ENCODE measurements at regions not wholly inside any gene's neighbourhood (a gene's known extent, or its start where the extent isn't known, plus 50 kb on each side); places are given as distances from the start of the nearest gene placed in this dataset.
"Not testable (repeated sequence)": the region's sequence is repeated elsewhere in the genome, so short reads cannot be mapped to it uniquely, and the experiment has no call there.

DNA sequence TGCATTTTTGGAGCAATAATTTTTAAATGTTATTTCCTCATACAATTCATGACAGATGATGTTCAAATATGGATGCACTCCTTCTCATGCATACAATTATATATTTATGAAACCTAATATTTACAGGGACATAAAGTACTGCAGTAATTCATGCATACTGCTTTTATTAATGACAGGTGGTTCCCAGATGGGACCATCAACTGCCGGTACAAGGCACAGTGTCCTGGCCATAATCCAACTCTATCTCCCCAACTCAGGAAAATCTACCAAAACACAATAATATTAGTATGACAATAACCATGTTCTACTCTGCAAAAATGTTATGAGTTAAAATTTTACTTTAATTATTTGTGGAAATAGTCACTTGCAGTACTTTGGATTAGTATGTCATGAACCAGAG is 77.8 kb downstream of the VIP start:
- H3K4me1 ChIP-seq, result no peaks in the 10 kb centered on the region
- TF ChIP-seq POLR2A (IDR thresholded peaks at IDR 0.05) (no peak), EP300 (IDR thresholded peaks at IDR 0.05) (no peak)
- TF ChIP-seq, protein P1, sequence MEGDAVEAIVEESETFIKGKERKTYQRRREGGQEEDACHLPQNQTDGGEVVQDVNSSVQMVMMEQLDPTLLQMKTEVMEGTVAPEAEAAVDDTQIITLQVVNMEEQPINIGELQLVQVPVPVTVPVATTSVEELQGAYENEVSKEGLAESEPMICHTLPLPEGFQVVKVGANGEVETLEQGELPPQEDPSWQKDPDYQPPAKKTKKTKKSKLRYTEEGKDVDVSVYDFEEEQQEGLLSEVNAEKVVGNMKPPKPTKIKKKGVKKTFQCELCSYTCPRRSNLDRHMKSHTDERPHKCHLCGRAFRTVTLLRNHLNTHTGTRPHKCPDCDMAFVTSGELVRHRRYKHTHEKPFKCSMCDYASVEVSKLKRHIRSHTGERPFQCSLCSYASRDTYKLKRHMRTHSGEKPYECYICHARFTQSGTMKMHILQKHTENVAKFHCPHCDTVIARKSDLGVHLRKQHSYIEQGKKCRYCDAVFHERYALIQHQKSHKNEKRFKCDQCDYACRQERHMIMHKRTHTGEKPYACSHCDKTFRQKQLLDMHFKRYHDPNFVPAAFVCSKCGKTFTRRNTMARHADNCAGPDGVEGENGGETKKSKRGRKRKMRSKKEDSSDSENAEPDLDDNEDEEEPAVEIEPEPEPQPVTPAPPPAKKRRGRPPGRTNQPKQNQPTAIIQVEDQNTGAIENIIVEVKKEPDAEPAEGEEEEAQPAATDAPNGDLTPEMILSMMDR (IDR thresholded peaks at IDR 0.05), result no peak
- no peak overlapping the region for H3K4me3 ChIP-seq
- H3K9me3 ChIP-seq, result no peaks in the 10 kb centered on the region
- H3K27me3 ChIP-seq, result no peaks in the 10 kb centered on the region
- 50 to 55% methylated on average over 1 of the region's 1 CpG for WGBS, 2 donors
- H3K27ac ChIP-seq, result no peak overlapping the region
- H3K36me3 ChIP-seq, result no peaks in the 10 kb centered on the region
- no peak for DNase-seq (ENCODE audit: low spot score in 2 of 2)

DNA sequence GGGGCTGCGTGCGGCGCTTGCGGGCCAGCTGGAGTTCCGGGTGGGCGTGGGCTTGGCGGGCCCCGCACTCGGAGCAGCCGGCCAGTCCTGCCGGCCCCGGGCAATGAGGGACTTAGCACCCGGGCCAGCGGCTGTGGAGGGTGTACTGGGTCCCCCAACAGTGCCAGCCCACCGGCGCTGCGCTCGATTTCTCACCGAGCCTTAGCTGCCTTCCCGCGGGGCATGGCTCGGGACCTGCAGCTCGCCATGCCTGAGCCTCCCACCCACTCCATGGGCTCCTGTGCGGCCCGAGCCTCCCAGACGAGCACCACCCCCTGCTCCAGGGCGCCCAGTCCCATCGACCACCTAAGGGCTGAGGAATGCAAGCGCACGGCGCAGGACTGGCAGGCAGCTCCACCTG is 83.8 kb downstream of the VIP start:
- not testable (repeated sequence) for H3K9me3 ChIP-seq; H3K36me3 ChIP-seq; DNase-seq (ENCODE audit: low spot score in 2 of 2); H3K4me1 ChIP-seq; H3K27ac ChIP-seq; H3K4me3 ChIP-seq; H3K27me3 ChIP-seq
- WGBS, 2 donors, result 80 to 97% methylated on average over 1 to 21 of the region's 31 CpGs

DNA sequence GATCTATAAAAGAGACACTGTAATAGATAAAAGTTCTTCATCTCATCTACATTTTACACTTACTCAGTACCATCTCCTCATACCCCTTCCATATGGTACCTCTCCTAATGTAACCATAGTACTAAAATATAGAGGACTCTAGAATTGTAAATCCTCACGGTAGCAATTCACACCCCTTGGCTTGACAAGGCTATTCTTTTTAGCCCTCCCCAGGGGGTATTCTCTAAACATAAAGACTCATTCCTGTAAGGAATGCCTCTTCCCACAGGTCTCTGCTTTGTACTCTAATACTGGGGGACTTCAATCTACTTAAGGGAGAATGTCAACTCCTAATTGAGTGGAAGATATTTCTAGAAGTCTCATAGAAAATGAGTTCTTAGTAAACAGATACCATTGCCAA is 85.9 kb downstream of the VIP start:
- no peak overlapping the region for H3K4me3 ChIP-seq
- H3K36me3 ChIP-seq, result no peaks in the 10 kb centered on the region
- H3K27ac ChIP-seq, result no peak overlapping the region
- TF ChIP-seq, protein P1 (IDR thresholded peaks at IDR 0.05), result no peak
- TF ChIP-seq POLR2A (IDR thresholded peaks at IDR 0.05) (no peak), EP300 (IDR thresholded peaks at IDR 0.05) (no peak)
- peaks cover 0 to 6% (median 0%) of the 10 kb centered on the region in 4 donors for H3K9me3 ChIP-seq
- WGBS, 2 donors, result 23 to 24% methylated on average over 1 of the region's 1 CpG
- no peak for DNase-seq (ENCODE audit: low spot score in 2 of 2)
- H3K27me3 ChIP-seq, result no peaks in the 10 kb centered on the region
- H3K4me1 ChIP-seq, result no peaks in the 10 kb centered on the region

DNA sequence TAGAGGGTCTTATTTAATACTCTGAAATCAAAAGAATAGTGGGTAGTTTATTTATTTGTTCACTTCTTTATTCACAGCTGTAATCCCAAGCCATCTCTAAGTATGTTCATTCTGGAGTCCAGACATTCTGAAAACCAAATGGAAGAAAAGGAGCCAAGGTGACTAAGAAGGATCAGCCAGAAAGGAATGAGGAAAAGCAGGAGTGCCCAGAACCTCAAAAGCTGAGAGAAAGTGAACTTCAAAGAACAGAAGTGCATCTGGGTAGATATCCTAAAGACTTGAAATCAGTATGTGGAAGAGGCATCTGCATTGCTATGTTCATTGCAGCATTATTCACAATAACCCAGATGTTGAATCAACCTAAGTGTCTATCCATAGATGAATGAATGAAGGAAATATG is 94.8 kb downstream of the VIP start:
- Histone ChIP-seq H3K9me3 (no peaks in the 10 kb centered on the region), H3K36me3 (no peaks in the 10 kb centered on the region), H3K4me3 (no peak overlapping the region), H3K27me3 (no peaks in the 10 kb centered on the region), H3K27ac (no peak overlapping the region), H3K4me1 (no peaks in the 10 kb centered on the region)
- DNase-seq (ENCODE audit: low spot score in 2 of 2), result no peak
- TF ChIP-seq POLR2A (IDR thresholded peaks at IDR 0.05) (no peak), EP300 (IDR thresholded peaks at IDR 0.05) (no peak)
- TF ChIP-seq, protein P1 (IDR thresholded peaks at IDR 0.05), result no peak

DNA sequence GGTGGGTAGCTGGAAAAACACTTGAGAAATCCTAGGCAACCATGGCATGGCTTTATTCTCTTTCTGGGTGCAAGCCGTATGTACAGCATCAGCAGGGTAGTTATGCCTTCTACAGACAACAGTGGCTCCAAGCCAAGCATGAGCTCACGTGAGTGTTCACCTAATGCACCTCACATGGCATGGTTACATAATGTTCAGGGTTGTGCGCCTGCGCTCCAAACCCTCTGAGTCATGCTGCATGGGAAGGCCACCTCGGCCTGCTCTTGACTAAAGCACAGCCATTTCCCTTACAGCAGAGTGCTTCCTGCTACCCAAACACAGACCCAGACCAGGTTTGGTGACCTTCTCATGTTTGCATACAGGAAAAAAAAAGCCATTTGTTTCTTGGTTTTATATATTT is 96.2 kb downstream of the VIP start:
- DNase-seq (ENCODE audit: low spot score in 2 of 2), result no peak
- H3K9me3 ChIP-seq, result no peaks in the 10 kb centered on the region
- WGBS, 2 donors, result 96 to 98% methylated on average over 5 of the region's 5 CpGs
- no peaks in the 10 kb centered on the region for H3K27me3 ChIP-seq
- no peaks in the 10 kb centered on the region for H3K4me1 ChIP-seq
- H3K27ac ChIP-seq, result no peak overlapping the region
- H3K4me3 ChIP-seq, result no peak overlapping the region
- TF ChIP-seq POLR2A (IDR thresholded peaks at IDR 0.05) (no peak), EP300 (IDR thresholded peaks at IDR 0.05) (no peak)
- TF ChIP-seq, protein P1 (IDR thresholded peaks at IDR 0.05), result no peak
- no peaks in the 10 kb centered on the region for H3K36me3 ChIP-seq

DNA sequence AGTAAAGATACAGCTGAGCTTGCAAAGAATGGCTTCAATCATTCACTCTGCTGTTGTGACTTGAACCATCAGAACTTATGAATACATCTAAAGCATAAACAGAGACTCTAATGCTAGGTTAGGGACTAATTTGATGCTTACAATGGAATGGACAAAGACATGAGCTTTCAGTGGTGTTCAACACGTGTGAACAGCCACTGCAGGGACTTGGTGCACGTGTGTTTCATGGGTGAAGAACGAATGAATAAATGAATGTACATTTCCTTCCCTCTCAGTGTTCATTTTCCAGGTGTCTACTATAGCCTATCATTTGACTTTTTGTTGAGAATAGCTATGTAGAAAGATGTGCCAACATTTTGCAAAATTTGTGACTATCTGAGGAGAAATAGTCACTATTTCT is 98.3 kb downstream of the VIP start:
- DNase-seq (ENCODE audit: low spot score in 2 of 2), result no peak
- Histone ChIP-seq H3K36me3 (no peaks in the 10 kb centered on the region), H3K27ac (no peak overlapping the region), H3K4me3 (no peak overlapping the region), H3K27me3 (no peaks in the 10 kb centered on the region), H3K4me1 (no peaks in the 10 kb centered on the region), H3K9me3 (no peaks in the 10 kb centered on the region)
- no peak for TF ChIP-seq EP300 (IDR thresholded peaks at IDR 0.05)
- TF ChIP-seq, protein P1 (IDR thresholded peaks at IDR 0.05), result no peak
- TF ChIP-seq POLR2A (IDR thresholded peaks at IDR 0.05), result no peak
- whole genome bisulfite sequencing, 2 donors, result 83 to 85% methylated on average over 3 of the region's 3 CpGs
